ENCODE measurements at regions not wholly inside any gene's neighbourhood (a gene's known extent, or its start where the extent isn't known, plus 50 kb on each side); places are given as distances from the start of the nearest gene placed in this dataset.

GRCh38 chr18:75621818-75622217, 194.3 kb upstream of the SMIM21 start:
- Histone ChIP-seq H3K27me3 (replicated peaks in 2 of 5; ENCODE audit: control insufficient read depth in 4 of 5, insufficient read depth in 5 of 5, low read length in 4 of 5) (no peaks in the 10 kb centered on the region), H3K4me3 (ENCODE audit: control insufficient read depth in 1 of 7, extremely low read depth in 1 of 7, insufficient read depth in 4 of 7, low read depth in 2 of 7, low read length in 6 of 7) (no peak overlapping the region), H3K27ac (ENCODE audit: insufficient read depth in 1 of 2, low read depth in 1 of 2, low read length in 2 of 2, poor library complexity in 1 of 2, severe bottlenecking in 2 of 2) (no peak overlapping the region), H3K36me3 (ENCODE audit: control insufficient read depth in 4 of 4, insufficient read depth in 4 of 4, low read length in 3 of 4) (no peaks in the 10 kb centered on the region), H3K9me3 (ENCODE audit: control extremely low read depth in 1 of 5, control insufficient read depth in 4 of 5, insufficient read depth in 2 of 5, low read depth in 1 of 5, low read length in 4 of 5) (peaks cover 0 to 1% (median 0%) of the 10 kb centered on the region in 5 experiments), H3K4me1 (ENCODE audit: control extremely low read depth in 1 of 4, control insufficient read depth in 4 of 4, insufficient read depth in 4 of 4, low read length in 3 of 4) (no peaks in the 10 kb centered on the region)
- no peak for DNase-seq
- ChIA-PET POLR2A (no interaction called here), CTCF (no interaction called here)
- WGBS (ENCODE audit: insufficient coverage): 98% methylated on average over 11 of the region's 14 CpGs

- H3K27me3 ChIP-seq (replicated peaks in 2 of 5; ENCODE audit: control insufficient read depth in 4 of 5, insufficient read depth in 5 of 5, low read length in 4 of 5): no peaks in the 10 kb centered on the region
- no peaks in the 10 kb centered on the region for H3K4me1 ChIP-seq (ENCODE audit: control extremely low read depth in 1 of 4, control insufficient read depth in 4 of 4, insufficient read depth in 4 of 4, low read length in 3 of 4)
- H3K27ac ChIP-seq (ENCODE audit: insufficient read depth in 1 of 2, low read depth in 1 of 2, low read length in 2 of 2, poor library complexity in 1 of 2, severe bottlenecking in 2 of 2): no peak overlapping the region
- ChIA-PET CTCF (no interaction called here), POLR2A (no interaction called here)
- no CpG with 5 or more reads among the region's 4 CpGs for WGBS (ENCODE audit: insufficient coverage)
- no peak overlapping the region for H3K4me3 ChIP-seq (ENCODE audit: control insufficient read depth in 1 of 7, extremely low read depth in 1 of 7, insufficient read depth in 4 of 7, low read depth in 2 of 7, low read length in 6 of 7)
- H3K9me3 ChIP-seq (ENCODE audit: control extremely low read depth in 1 of 5, control insufficient read depth in 4 of 5, insufficient read depth in 2 of 5, low read depth in 1 of 5, low read length in 4 of 5): peaks cover 0 to 1% (median 0%) of the 10 kb centered on the region in 5 experiments
- no peak for DNase-seq
- H3K36me3 ChIP-seq (ENCODE audit: control insufficient read depth in 4 of 4, insufficient read depth in 4 of 4, low read length in 3 of 4): no peaks in the 10 kb centered on the region
Measured at GRCh38 chr18:75618146-75618545, 190.6 kb upstream of the SMIM21 start.

- no peak overlapping the region for H3K4me3 ChIP-seq (ENCODE audit: control insufficient read depth in 1 of 7, extremely low read depth in 1 of 7, insufficient read depth in 4 of 7, low read depth in 2 of 7, low read length in 6 of 7)
- ChIA-PET CTCF (no interaction called here), POLR2A (no interaction called here)
- no peak overlapping the region for H3K27ac ChIP-seq (ENCODE audit: insufficient read depth in 1 of 2, low read depth in 1 of 2, low read length in 2 of 2, poor library complexity in 1 of 2, severe bottlenecking in 2 of 2)
- H3K9me3 ChIP-seq (ENCODE audit: control extremely low read depth in 1 of 5, control insufficient read depth in 4 of 5, insufficient read depth in 2 of 5, low read depth in 1 of 5, low read length in 4 of 5): no peaks in the 10 kb centered on the region
- 6% methylated on average over 2 of the region's 5 CpGs for WGBS (ENCODE audit: insufficient coverage)
- no peaks in the 10 kb centered on the region for H3K27me3 ChIP-seq (replicated peaks in 2 of 5; ENCODE audit: control insufficient read depth in 4 of 5, insufficient read depth in 5 of 5, low read length in 4 of 5)
- no peaks in the 10 kb centered on the region for H3K36me3 ChIP-seq (ENCODE audit: control insufficient read depth in 4 of 4, insufficient read depth in 4 of 4, low read length in 3 of 4)
- no peak for DNase-seq
- no peaks in the 10 kb centered on the region for H3K4me1 ChIP-seq (ENCODE audit: control extremely low read depth in 1 of 4, control insufficient read depth in 4 of 4, insufficient read depth in 4 of 4, low read length in 3 of 4)
Measured at GRCh38 chr18:75612456-75612855, 185.0 kb upstream of the SMIM21 start.

- ChIA-PET POLR2A (no interaction called here), CTCF (interaction anchor here (1.3 kb wide), 1 partner anchor 13 kb away, joined by 3 read pairs; no protein-coding TSS in a partner anchor)
- 100% methylated on average over 1 of the region's 2 CpGs for WGBS (ENCODE audit: insufficient coverage)
- no peaks in the 10 kb centered on the region for H3K27me3 ChIP-seq (replicated peaks in 2 of 5; ENCODE audit: control insufficient read depth in 4 of 5, insufficient read depth in 5 of 5, low read length in 4 of 5)
- no peaks in the 10 kb centered on the region for H3K4me1 ChIP-seq (ENCODE audit: control extremely low read depth in 1 of 4, control insufficient read depth in 4 of 4, insufficient read depth in 4 of 4, low read length in 3 of 4)
- H3K36me3 ChIP-seq (ENCODE audit: control insufficient read depth in 4 of 4, insufficient read depth in 4 of 4, low read length in 3 of 4): no peaks in the 10 kb centered on the region
- H3K9me3 ChIP-seq (ENCODE audit: control extremely low read depth in 1 of 5, control insufficient read depth in 4 of 5, insufficient read depth in 2 of 5, low read depth in 1 of 5, low read length in 4 of 5): no peaks in the 10 kb centered on the region
- H3K27ac ChIP-seq (ENCODE audit: insufficient read depth in 1 of 2, low read depth in 1 of 2, low read length in 2 of 2, poor library complexity in 1 of 2, severe bottlenecking in 2 of 2): no peak overlapping the region
- no peak for DNase-seq
- no peak overlapping the region for H3K4me3 ChIP-seq (ENCODE audit: control insufficient read depth in 1 of 7, extremely low read depth in 1 of 7, insufficient read depth in 4 of 7, low read depth in 2 of 7, low read length in 6 of 7)
Measured at GRCh38 chr18:75607701-75608100, 180.2 kb upstream of the SMIM21 start.

- DNase-seq: peak in 2 of 3 donors; percentile 3
- H3K27ac ChIP-seq (ENCODE audit: insufficient read depth in 1 of 2, low read depth in 1 of 2, low read length in 2 of 2, poor library complexity in 1 of 2, severe bottlenecking in 2 of 2): no peak overlapping the region
- H3K27me3 ChIP-seq (replicated peaks in 2 of 5; ENCODE audit: control insufficient read depth in 4 of 5, insufficient read depth in 5 of 5, low read length in 4 of 5): no peaks in the 10 kb centered on the region
- CTCF ChIA-PET: no interaction called here
- POLR2A ChIA-PET: no interaction called here
- H3K4me1 ChIP-seq (ENCODE audit: control extremely low read depth in 1 of 4, control insufficient read depth in 4 of 4, insufficient read depth in 4 of 4, low read length in 3 of 4): no peaks in the 10 kb centered on the region
- no peaks in the 10 kb centered on the region for H3K36me3 ChIP-seq (ENCODE audit: control insufficient read depth in 4 of 4, insufficient read depth in 4 of 4, low read length in 3 of 4)
- peaks cover 1 to 19% (median 8%) of the 10 kb centered on the region in 5 experiments for H3K9me3 ChIP-seq (ENCODE audit: control extremely low read depth in 1 of 5, control insufficient read depth in 4 of 5, insufficient read depth in 2 of 5, low read depth in 1 of 5, low read length in 4 of 5)
- WGBS (ENCODE audit: insufficient coverage): no CpG with 5 or more reads among the region's 3 CpGs
- H3K4me3 ChIP-seq (ENCODE audit: control insufficient read depth in 1 of 7, extremely low read depth in 1 of 7, insufficient read depth in 4 of 7, low read depth in 2 of 7, low read length in 6 of 7): no peak overlapping the region
Measured at GRCh38 chr18:75592527-75592926, 165.0 kb upstream of the SMIM21 start.

GRCh38 chr18:75588412-75588811, 160.9 kb upstream of the SMIM21 start:
- no peaks in the 10 kb centered on the region for H3K36me3 ChIP-seq (ENCODE audit: control insufficient read depth in 4 of 4, insufficient read depth in 4 of 4, low read length in 3 of 4)
- CTCF ChIA-PET: no interaction called here
- H3K9me3 ChIP-seq (ENCODE audit: control extremely low read depth in 1 of 5, control insufficient read depth in 4 of 5, insufficient read depth in 2 of 5, low read depth in 1 of 5, low read length in 4 of 5): peaks cover 0 to 11% (median 3%) of the 10 kb centered on the region in 5 experiments
- H3K4me3 ChIP-seq (ENCODE audit: control insufficient read depth in 1 of 7, extremely low read depth in 1 of 7, insufficient read depth in 4 of 7, low read depth in 2 of 7, low read length in 6 of 7): no peak overlapping the region
- H3K27ac ChIP-seq (ENCODE audit: insufficient read depth in 1 of 2, low read depth in 1 of 2, low read length in 2 of 2, poor library complexity in 1 of 2, severe bottlenecking in 2 of 2): no peak overlapping the region
- no peak for DNase-seq
- 98% methylated on average over 8 of the region's 16 CpGs for WGBS (ENCODE audit: insufficient coverage)
- POLR2A ChIA-PET: no interaction called here
- no peaks in the 10 kb centered on the region for H3K4me1 ChIP-seq (ENCODE audit: control extremely low read depth in 1 of 4, control insufficient read depth in 4 of 4, insufficient read depth in 4 of 4, low read length in 3 of 4)
- H3K27me3 ChIP-seq (replicated peaks in 2 of 5; ENCODE audit: control insufficient read depth in 4 of 5, insufficient read depth in 5 of 5, low read length in 4 of 5): no peaks in the 10 kb centered on the region

- Histone ChIP-seq H3K4me1 (ENCODE audit: control extremely low read depth in 1 of 4, control insufficient read depth in 4 of 4, insufficient read depth in 4 of 4, low read length in 3 of 4) (no peaks in the 10 kb centered on the region), H3K36me3 (ENCODE audit: control insufficient read depth in 4 of 4, insufficient read depth in 4 of 4, low read length in 3 of 4) (no peaks in the 10 kb centered on the region), H3K4me3 (ENCODE audit: control insufficient read depth in 1 of 7, extremely low read depth in 1 of 7, insufficient read depth in 4 of 7, low read depth in 2 of 7, low read length in 6 of 7) (no peak overlapping the region), H3K9me3 (ENCODE audit: control extremely low read depth in 1 of 5, control insufficient read depth in 4 of 5, insufficient read depth in 2 of 5, low read depth in 1 of 5, low read length in 4 of 5) (peaks cover 0 to 5% (median 3%) of the 10 kb centered on the region in 5 experiments), H3K27me3 (replicated peaks in 2 of 5; ENCODE audit: control insufficient read depth in 4 of 5, insufficient read depth in 5 of 5, low read length in 4 of 5) (no peaks in the 10 kb centered on the region), H3K27ac (ENCODE audit: insufficient read depth in 1 of 2, low read depth in 1 of 2, low read length in 2 of 2, poor library complexity in 1 of 2, severe bottlenecking in 2 of 2) (no peak overlapping the region)
- ChIA-PET POLR2A (no interaction called here), CTCF (no interaction called here)
- WGBS (ENCODE audit: insufficient coverage): 85% methylated on average over 6 of the region's 6 CpGs
- DNase-seq: no peak
Measured at GRCh38 chr18:75587131-75587530, 159.6 kb upstream of the SMIM21 start.

Data from common myeloid progenitor, CD34-positive (primary cell).